ENCODE measurements at regions not wholly inside any gene's neighbourhood (a gene's known extent, or its start where the extent isn't known, plus 50 kb on each side); places are given as distances from the start of the nearest gene placed in this dataset.

GRCh38 chr16:86289907-86290306 lies 220.4 kb upstream of the FOXF1 start:
- H3K9me3 ChIP-seq (ENCODE audit: low read length) = no peaks in the 10 kb centered on the region
- no peak overlapping the region for H3K4me2 ChIP-seq (ENCODE audit: low read depth, low read length, poor library complexity, severe bottlenecking)
- no peak overlapping the region for H3K27ac ChIP-seq (ENCODE audit: low read length)
- H3K4me1 ChIP-seq (ENCODE audit: low read length) = no peaks in the 10 kb centered on the region
- no peaks in the 10 kb centered on the region for H3K9me2 ChIP-seq (replicated peaks; ENCODE audit: insufficient read depth, low read length)
- H3K4me3 ChIP-seq (ENCODE audit: low read length) = no peak overlapping the region
- H3K27me3 ChIP-seq (ENCODE audit: low read length) = no peaks in the 10 kb centered on the region
- H3K36me3 ChIP-seq (ENCODE audit: insufficient read depth, low read length) = no peaks in the 10 kb centered on the region
- no peak overlapping the region for H3K9ac ChIP-seq (ENCODE audit: low read length)
- no peak overlapping the region for H2AFZ ChIP-seq (ENCODE audit: low read length)
- DNase-seq = no peak
- H4K20me1 ChIP-seq (ENCODE audit: insufficient read depth, low read depth, low read length) = no peaks in the 10 kb centered on the region
- H3K79me2 ChIP-seq (ENCODE audit: low read length) = no peaks in the 10 kb centered on the region

GRCh38 chr16:86291491-86291890 lies 218.8 kb upstream of the FOXF1 start:
- Histone ChIP-seq H2AFZ (ENCODE audit: low read length) (no peak overlapping the region), H3K9ac (ENCODE audit: low read length) (no peak overlapping the region), H3K4me2 (ENCODE audit: low read depth, low read length, poor library complexity, severe bottlenecking) (no peak overlapping the region), H3K4me1 (ENCODE audit: low read length) (no peaks in the 10 kb centered on the region), H3K27ac (ENCODE audit: low read length) (no peak overlapping the region), H3K79me2 (ENCODE audit: low read length) (no peaks in the 10 kb centered on the region), H4K20me1 (ENCODE audit: insufficient read depth, low read depth, low read length) (no peaks in the 10 kb centered on the region), H3K9me2 (replicated peaks; ENCODE audit: insufficient read depth, low read length) (no peaks in the 10 kb centered on the region), H3K36me3 (ENCODE audit: insufficient read depth, low read length) (no peaks in the 10 kb centered on the region), H3K27me3 (ENCODE audit: low read length) (no peaks in the 10 kb centered on the region), H3K9me3 (ENCODE audit: low read length) (no peaks in the 10 kb centered on the region), H3K4me3 (ENCODE audit: low read length) (no peak overlapping the region)
- DNase-seq = no peak

- Histone ChIP-seq H2AFZ (ENCODE audit: low read length) (no peak overlapping the region), H4K20me1 (ENCODE audit: insufficient read depth, low read depth, low read length) (no peaks in the 10 kb centered on the region)
Measured at GRCh38 chr16:86292171-86292775, 218.1 kb upstream of the FOXF1 start.

GRCh38 chr16:86292942-86293341 lies 217.4 kb upstream of the FOXF1 start:
- Histone ChIP-seq H3K79me2 (ENCODE audit: low read length) (no peaks in the 10 kb centered on the region), H2AFZ (ENCODE audit: low read length) (no peak overlapping the region), H3K9ac (ENCODE audit: low read length) (no peak overlapping the region), H3K4me1 (ENCODE audit: low read length) (no peaks in the 10 kb centered on the region), H3K4me3 (ENCODE audit: low read length) (no peak overlapping the region), H3K27me3 (ENCODE audit: low read length) (no peaks in the 10 kb centered on the region), H3K9me2 (replicated peaks; ENCODE audit: insufficient read depth, low read length) (no peaks in the 10 kb centered on the region), H4K20me1 (ENCODE audit: insufficient read depth, low read depth, low read length) (no peaks in the 10 kb centered on the region), H3K27ac (ENCODE audit: low read length) (no peak overlapping the region), H3K4me2 (ENCODE audit: low read depth, low read length, poor library complexity, severe bottlenecking) (no peak overlapping the region), H3K9me3 (ENCODE audit: low read length) (no peaks in the 10 kb centered on the region), H3K36me3 (ENCODE audit: insufficient read depth, low read length) (no peaks in the 10 kb centered on the region)
- DNase-seq = no peak

More at GRCh38 chr16:86292171-86292775, 218.1 kb upstream of the FOXF1 start:
- no peaks in the 10 kb centered on the region for H3K9me3 ChIP-seq (ENCODE audit: low read length)
- no peaks in the 10 kb centered on the region for H3K36me3 ChIP-seq (ENCODE audit: insufficient read depth, low read length)
- no peak overlapping the region for H3K27ac ChIP-seq (ENCODE audit: low read length)
- H3K9me2 ChIP-seq (replicated peaks; ENCODE audit: insufficient read depth, low read length) = no peaks in the 10 kb centered on the region
- H3K27me3 ChIP-seq (ENCODE audit: low read length) = no peaks in the 10 kb centered on the region
- no peak overlapping the region for H3K4me3 ChIP-seq (ENCODE audit: low read length)
- no peak overlapping the region for H3K9ac ChIP-seq (ENCODE audit: low read length)
- no peaks in the 10 kb centered on the region for H3K79me2 ChIP-seq (ENCODE audit: low read length)
- H3K4me1 ChIP-seq (ENCODE audit: low read length) = no peaks in the 10 kb centered on the region
- H3K4me2 ChIP-seq (ENCODE audit: low read depth, low read length, poor library complexity, severe bottlenecking) = no peak overlapping the region
- no peak for DNase-seq

GRCh38 chr16:86293906-86294305 lies 216.4 kb upstream of the FOXF1 start:
- H3K79me2 ChIP-seq (ENCODE audit: low read length) = no peaks in the 10 kb centered on the region
- H3K36me3 ChIP-seq (ENCODE audit: insufficient read depth, low read length) = no peaks in the 10 kb centered on the region
- H3K9ac ChIP-seq (ENCODE audit: low read length) = no peak overlapping the region
- H4K20me1 ChIP-seq (ENCODE audit: insufficient read depth, low read depth, low read length) = no peaks in the 10 kb centered on the region
- no peak overlapping the region for H3K27ac ChIP-seq (ENCODE audit: low read length)
- H3K9me2 ChIP-seq (replicated peaks; ENCODE audit: insufficient read depth, low read length) = no peaks in the 10 kb centered on the region
- no peaks in the 10 kb centered on the region for H3K4me1 ChIP-seq (ENCODE audit: low read length)
- H3K27me3 ChIP-seq (ENCODE audit: low read length) = no peaks in the 10 kb centered on the region
- H3K9me3 ChIP-seq (ENCODE audit: low read length) = no peaks in the 10 kb centered on the region
- no peak overlapping the region for H3K4me2 ChIP-seq (ENCODE audit: low read depth, low read length, poor library complexity, severe bottlenecking)
- no peak overlapping the region for H3K4me3 ChIP-seq (ENCODE audit: low read length)
- DNase-seq = no peak
- H2AFZ ChIP-seq (ENCODE audit: low read length) = no peak overlapping the region

- H3K4me3 ChIP-seq (ENCODE audit: low read length) = no peak overlapping the region
- H3K27me3 ChIP-seq (ENCODE audit: low read length) = no peaks in the 10 kb centered on the region
Measured at GRCh38 chr16:86294535-86295196, 215.7 kb upstream of the FOXF1 start.

GRCh38 chr16:86296256-86296655 lies 214.1 kb upstream of the FOXF1 start:
- H2AFZ ChIP-seq (ENCODE audit: low read length) = no peak overlapping the region
- H3K4me1 ChIP-seq (ENCODE audit: low read length) = no peaks in the 10 kb centered on the region
- no peak overlapping the region for H3K9ac ChIP-seq (ENCODE audit: low read length)
- DNase-seq = no peak
- H3K79me2 ChIP-seq (ENCODE audit: low read length) = no peaks in the 10 kb centered on the region
- no peak overlapping the region for H3K4me3 ChIP-seq (ENCODE audit: low read length)
- H4K20me1 ChIP-seq (ENCODE audit: insufficient read depth, low read depth, low read length) = no peaks in the 10 kb centered on the region
- no peaks in the 10 kb centered on the region for H3K36me3 ChIP-seq (ENCODE audit: insufficient read depth, low read length)
- no peaks in the 10 kb centered on the region for H3K27me3 ChIP-seq (ENCODE audit: low read length)
- H3K9me2 ChIP-seq (replicated peaks; ENCODE audit: insufficient read depth, low read length) = no peaks in the 10 kb centered on the region
- no peak overlapping the region for H3K4me2 ChIP-seq (ENCODE audit: low read depth, low read length, poor library complexity, severe bottlenecking)
- no peaks in the 10 kb centered on the region for H3K9me3 ChIP-seq (ENCODE audit: low read length)
- H3K27ac ChIP-seq (ENCODE audit: low read length) = no peak overlapping the region

More at GRCh38 chr16:86294535-86295196, 215.7 kb upstream of the FOXF1 start:
- Histone ChIP-seq H3K9me2 (replicated peaks; ENCODE audit: insufficient read depth, low read length) (no peaks in the 10 kb centered on the region), H3K4me2 (ENCODE audit: low read depth, low read length, poor library complexity, severe bottlenecking) (no peak overlapping the region), H2AFZ (ENCODE audit: low read length) (no peak overlapping the region), H4K20me1 (ENCODE audit: insufficient read depth, low read depth, low read length) (no peaks in the 10 kb centered on the region), H3K79me2 (ENCODE audit: low read length) (no peaks in the 10 kb centered on the region), H3K27ac (ENCODE audit: low read length) (no peak overlapping the region), H3K36me3 (ENCODE audit: insufficient read depth, low read length) (no peaks in the 10 kb centered on the region), H3K9ac (ENCODE audit: low read length) (no peak overlapping the region), H3K4me1 (ENCODE audit: low read length) (no peaks in the 10 kb centered on the region), H3K9me3 (ENCODE audit: low read length) (no peaks in the 10 kb centered on the region)
- no peak for DNase-seq

- H3K27me3 ChIP-seq (ENCODE audit: low read length) = no peaks in the 10 kb centered on the region
- no peak overlapping the region for H3K4me2 ChIP-seq (ENCODE audit: low read depth, low read length, poor library complexity, severe bottlenecking)
- H2AFZ ChIP-seq (ENCODE audit: low read length) = no peak overlapping the region
- H3K4me3 ChIP-seq (ENCODE audit: low read length) = no peak overlapping the region
- H4K20me1 ChIP-seq (ENCODE audit: insufficient read depth, low read depth, low read length) = no peaks in the 10 kb centered on the region
- no peak overlapping the region for H3K9ac ChIP-seq (ENCODE audit: low read length)
- H3K27ac ChIP-seq (ENCODE audit: low read length) = no peak overlapping the region
- no peaks in the 10 kb centered on the region for H3K9me2 ChIP-seq (replicated peaks; ENCODE audit: insufficient read depth, low read length)
- no peaks in the 10 kb centered on the region for H3K36me3 ChIP-seq (ENCODE audit: insufficient read depth, low read length)
- H3K79me2 ChIP-seq (ENCODE audit: low read length) = no peaks in the 10 kb centered on the region
- DNase-seq = no peak
- H3K4me1 ChIP-seq (ENCODE audit: low read length) = no peaks in the 10 kb centered on the region
- H3K9me3 ChIP-seq (ENCODE audit: low read length) = no peaks in the 10 kb centered on the region
Measured at GRCh38 chr16:86297391-86297790, 212.9 kb upstream of the FOXF1 start.
